Esophagus squamous epithelium (tissue), 5 donors: ENCODE measurements at regions not wholly inside any gene's neighbourhood (a gene's known extent, or its start where the extent isn't known, plus 50 kb on each side); places are given as distances from the start of the nearest gene placed in this dataset.
"Not testable (repeated sequence)": the region's sequence is repeated elsewhere in the genome, so short reads cannot be mapped to it uniquely, and the experiment has no call there.

ENCODE experiments used
- DNase-seq: peaks from one replicate; lab custom pipeline; 2025; lab: John Stamatoyannopoulos, UW
- H3K27ac ChIP-seq, 4 donors: fragments of 200-600 bp; sonication (generic); one replicate each; pipeline ENCODE4 v1.5.1; 2016 to 2019; ENCODE audit warnings: mild to moderate bottlenecking in 1 of 4
- H3K27me3 ChIP-seq, 4 donors: fragments of 200-600 bp; sonication (generic); 1 replicate in 3 of 4; 2 replicates in 1 of 4; pipeline versions ENCODE4 v1.5.1 to v1.6.0; 2017 to 2021; ENCODE audit warnings: antibody characterized with exemption in 1 of 4
- H3K36me3 ChIP-seq, 3 donors: fragments of 200-600 bp; sonication (generic); one replicate each; pipeline ENCODE4 v1.5.1; 2016 to 2019
- H3K4me1 ChIP-seq, 3 donors: fragments of 200-600 bp; sonication (generic); one replicate each; pipeline ENCODE4 v1.5.1; 2017 to 2019
- H3K4me3 ChIP-seq, 4 donors: fragments of 200-600 bp; sonication (generic); 1 replicate in 3 of 4; 2 replicates in 1 of 4; pipeline ENCODE4 v1.5.1; 2016 to 2019; ENCODE audit warnings: mild to moderate bottlenecking in 2 of 4, moderate library complexity in 1 of 4
- H3K9me3 ChIP-seq, 3 donors: fragments of 200-600 bp; sonication (generic); one replicate each; pipeline ENCODE4 v1.5.1; 2016 to 2019
- CTCF ChIP-seq, 6 experiments: fragments of 450-650 bp in 4 of 6; fragments of 200-600 bp in 2 of 6; sonication (generic) in 2 of 6; IDR thresholded peaks; one replicate each; pipeline ENCODE4 v1.5.1; 2016 to 2019; ENCODE audit warnings: antibody characterized with exemption in 6 of 6, mild to moderate bottlenecking in 4 of 6, moderate library complexity in 4 of 6
- POLR2A ChIP-seq, 4 donors: fragments of 450-650 bp; IDR thresholded peaks; one replicate each; pipeline ENCODE4 v1.6.1; 2017; ENCODE audit warnings: antibody characterized with exemption in 4 of 4, mild to moderate bottlenecking in 4 of 4, moderate library complexity in 3 of 4
- WGBS, 2 donors: methylation state at CpG; one replicate each; pipeline ENCODE4 v1.1.5; 2018; 5-methylcytosine and 5-hydroxymethylcytosine counted together
- intact Hi-C: fragments of 100-400 bp; cut with DNase I; formaldehyde crosslinking; loops from one replicate; pipeline ENCODE4 v1.15.0; 2022
- donor health status: DM: yes; HTN: yes; CAD: no.

GRCh38 chr1:213538251-213538650 is 449.5 kb upstream of the PROX1 start:
- Histone ChIP-seq H3K36me3 (no peaks in the 10 kb centered on the region), H3K27me3 (peaks cover 0 to 4% (median 0%) of the 10 kb centered on the region in 4 donors), H3K27ac (no peak overlapping the region), H3K4me3 (no peak overlapping the region), H3K4me1 (no peaks in the 10 kb centered on the region), H3K9me3 (no peaks in the 10 kb centered on the region)
- TF ChIP-seq POLR2A (IDR thresholded peaks at IDR 0.05) (no peak), CTCF (IDR thresholded peaks at IDR 0.05) (no peak)
- no peak for DNase-seq
- 58 to 64% methylated on average over 3 of the region's 3 CpGs for WGBS, 2 donors
- intact Hi-C loops: no loop called here

- Histone ChIP-seq H3K4me3 (no peak overlapping the region), H3K9me3 (no peaks in the 10 kb centered on the region), H3K4me1 (no peaks in the 10 kb centered on the region), H3K36me3 (no peaks in the 10 kb centered on the region), H3K27ac (no peak overlapping the region), H3K27me3 (peaks cover 0 to 4% (median 0%) of the 10 kb centered on the region in 4 donors)
- 77 to 86% methylated on average over 4 of the region's 4 CpGs for WGBS, 2 donors
- no peak for DNase-seq
- TF ChIP-seq POLR2A (IDR thresholded peaks at IDR 0.05): no peak
- no peak for TF ChIP-seq CTCF (IDR thresholded peaks at IDR 0.05)
- intact Hi-C loops: no loop called here
Observed at GRCh38 chr1:213539464-213539863, 448.3 kb upstream of the PROX1 start.

GRCh38 chr1:213541641-213542040 is 446.1 kb upstream of the PROX1 start:
- no peak overlapping the region for H3K27ac ChIP-seq
- no peak for TF ChIP-seq CTCF (IDR thresholded peaks at IDR 0.05)
- no peak for TF ChIP-seq POLR2A (IDR thresholded peaks at IDR 0.05)
- intact Hi-C loops: no loop called here
- H3K4me1 ChIP-seq: no peaks in the 10 kb centered on the region
- no peaks in the 10 kb centered on the region for H3K9me3 ChIP-seq
- H3K36me3 ChIP-seq: no peaks in the 10 kb centered on the region
- no peak for DNase-seq
- no peak overlapping the region for H3K4me3 ChIP-seq
- H3K27me3 ChIP-seq: peaks cover 0 to 4% (median 0%) of the 10 kb centered on the region in 4 donors
- WGBS, 2 donors: 0% methylated on average over 1 of the region's 1 CpG

- H3K36me3 ChIP-seq, H3K27me3 ChIP-seq, H3K4me1 ChIP-seq, DNase-seq, H3K9me3 ChIP-seq, intact Hi-C loops, H3K27ac ChIP-seq, H3K4me3 ChIP-seq: not testable (repeated sequence)
- 83 to 95% methylated on average over 3 to 4 of the region's 4 CpGs for WGBS, 2 donors
Observed at GRCh38 chr1:213545181-213545580, 442.6 kb upstream of the PROX1 start.

GRCh38 chr1:213549982-213550381 is 437.8 kb upstream of the PROX1 start:
- DNase-seq: no peak
- WGBS, 2 donors: 83 to 90% methylated on average over 3 of the region's 3 CpGs
- no peak overlapping the region for H3K4me3 ChIP-seq
- no peaks in the 10 kb centered on the region for H3K27me3 ChIP-seq
- no peaks in the 10 kb centered on the region for H3K4me1 ChIP-seq
- no peaks in the 10 kb centered on the region for H3K9me3 ChIP-seq
- no peak for TF ChIP-seq POLR2A (IDR thresholded peaks at IDR 0.05)
- TF ChIP-seq CTCF (IDR thresholded peaks at IDR 0.05): no peak
- no peaks in the 10 kb centered on the region for H3K36me3 ChIP-seq
- intact Hi-C loops: no loop called here
- no peak overlapping the region for H3K27ac ChIP-seq

- WGBS, 2 donors: 43 to 74% methylated on average over 4 of the region's 4 CpGs
- no peak for DNase-seq
Observed at GRCh38 chr1:213550804-213551203, 437.0 kb upstream of the PROX1 start.

More at GRCh38 chr1:213550804-213551203, 437.0 kb upstream of the PROX1 start:
- intact Hi-C loops: no loop called here
- TF ChIP-seq POLR2A (IDR thresholded peaks at IDR 0.05) (no peak), CTCF (IDR thresholded peaks at IDR 0.05) (no peak)
- H3K9me3 ChIP-seq: no peaks in the 10 kb centered on the region
- H3K4me1 ChIP-seq: no peaks in the 10 kb centered on the region
- no peaks in the 10 kb centered on the region for H3K27me3 ChIP-seq
- no peaks in the 10 kb centered on the region for H3K36me3 ChIP-seq
- no peak overlapping the region for H3K27ac ChIP-seq
- H3K4me3 ChIP-seq: no peak overlapping the region
